Tibial nerve (tissue), 4 donors: ENCODE measurements at regions not wholly inside any gene's neighbourhood (a gene's known extent, or its start where the extent isn't known, plus 50 kb on each side); places are given as distances from the start of the nearest gene placed in this dataset.

Source experiments
- DNase-seq, 2 donors: peaks; one replicate each; pipeline ENCODE4 v3.0.0-alpha.2; 2019; ENCODE audit warnings: low spot score in 2 of 2
- H3K27ac ChIP-seq, 4 donors: fragments of 200-600 bp; sonication (generic) in 3 of 4; one replicate each; pipeline ENCODE4 v1.5.1; 2017 to 2019; ENCODE audit warnings: mild to moderate bottlenecking in 1 of 4
- H3K27me3 ChIP-seq, 2 donors: fragments of 200-600 bp; sonication (generic) in 1 of 2; one replicate each; pipeline versions ENCODE4 v1.5.1 to v1.6.0; 2017 to 2019
- H3K36me3 ChIP-seq, 3 donors: fragments of 200-600 bp; sonication (generic); one replicate each; pipeline ENCODE4 v1.5.1; 2018 to 2019
- H3K4me1 ChIP-seq, 4 donors: fragments of 200-600 bp; sonication (generic) in 3 of 4; one replicate each; pipeline ENCODE4 v1.5.1; 2017 to 2019
- H3K4me3 ChIP-seq, 4 donors: fragments of 200-600 bp; sonication (generic) in 3 of 4; one replicate each; pipeline ENCODE4 v1.5.1; 2017 to 2019; ENCODE audit warnings: mild to moderate bottlenecking in 1 of 4, moderate library complexity in 1 of 4
- H3K9me3 ChIP-seq, 4 donors: fragments of 200-600 bp; sonication (generic) in 3 of 4; one replicate each; pipeline ENCODE4 v1.5.1; 2017 to 2019
- EP300 ChIP-seq, 2 donors: sonication (generic); formaldehyde crosslinking; IDR thresholded peaks; one replicate each; pipeline ENCODE4 v1.6.1; 2017; ENCODE audit warnings: antibody characterized with exemption in 2 of 2, mild to moderate bottlenecking in 1 of 2
- POLR2A ChIP-seq, 2 donors: fragments of 450-650 bp; IDR thresholded peaks; one replicate each; pipeline ENCODE4 v1.6.1; 2017; ENCODE audit warnings: antibody characterized with exemption in 2 of 2, mild to moderate bottlenecking in 2 of 2, moderate library complexity in 2 of 2
- WGBS, 2 donors: methylation state at CpG; one replicate each; pipeline ENCODE4 v1.1.5; 2018; 5-methylcytosine and 5-hydroxymethylcytosine counted together
- TF ChIP-seq, protein P1 (sequence below), 5 experiments: fragments of 200-600 bp in 3 of 5; fragments of 450-650 bp in 2 of 5; sonication (generic) in 3 of 5; IDR thresholded peaks; one replicate each; pipeline ENCODE4 v1.5.1; 2016 to 2019; ENCODE audit warnings: antibody characterized with exemption in 5 of 5, mild to moderate bottlenecking in 3 of 5, moderate library complexity in 2 of 5

DNA sequence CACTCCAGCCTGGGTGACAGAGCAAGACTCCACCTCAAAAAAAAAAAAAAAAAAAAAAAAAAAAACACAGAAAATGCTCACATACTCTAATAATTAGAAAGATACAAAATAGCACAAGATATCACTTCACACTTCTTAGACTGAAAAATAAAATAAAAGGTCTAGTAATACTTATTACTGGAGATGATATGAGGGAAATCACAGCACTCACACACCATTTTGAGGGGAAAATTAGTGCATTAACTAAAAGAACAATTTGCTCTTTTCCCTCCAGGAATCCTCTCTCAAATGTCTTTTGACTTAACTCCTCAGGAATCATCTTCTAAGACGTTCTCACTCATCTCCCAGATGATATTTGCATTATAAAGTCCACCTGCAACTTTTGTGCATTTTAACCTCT is 697.9 kb upstream of the SOX9 start:
- no peak for DNase-seq
- Histone ChIP-seq H3K36me3 (no peaks in the 10 kb centered on the region), H3K27ac (no peak overlapping the region), H3K9me3 (peaks cover 0 to 5% (median 0%) of the 10 kb centered on the region in 4 donors), H3K4me1 (no peaks in the 10 kb centered on the region), H3K27me3 (no peaks in the 10 kb centered on the region), H3K4me3 (no peak overlapping the region)
- TF ChIP-seq POLR2A (IDR thresholded peaks at IDR 0.05) (no peak), EP300 (IDR thresholded peaks at IDR 0.05) (no peak)
- TF ChIP-seq, protein P1, sequence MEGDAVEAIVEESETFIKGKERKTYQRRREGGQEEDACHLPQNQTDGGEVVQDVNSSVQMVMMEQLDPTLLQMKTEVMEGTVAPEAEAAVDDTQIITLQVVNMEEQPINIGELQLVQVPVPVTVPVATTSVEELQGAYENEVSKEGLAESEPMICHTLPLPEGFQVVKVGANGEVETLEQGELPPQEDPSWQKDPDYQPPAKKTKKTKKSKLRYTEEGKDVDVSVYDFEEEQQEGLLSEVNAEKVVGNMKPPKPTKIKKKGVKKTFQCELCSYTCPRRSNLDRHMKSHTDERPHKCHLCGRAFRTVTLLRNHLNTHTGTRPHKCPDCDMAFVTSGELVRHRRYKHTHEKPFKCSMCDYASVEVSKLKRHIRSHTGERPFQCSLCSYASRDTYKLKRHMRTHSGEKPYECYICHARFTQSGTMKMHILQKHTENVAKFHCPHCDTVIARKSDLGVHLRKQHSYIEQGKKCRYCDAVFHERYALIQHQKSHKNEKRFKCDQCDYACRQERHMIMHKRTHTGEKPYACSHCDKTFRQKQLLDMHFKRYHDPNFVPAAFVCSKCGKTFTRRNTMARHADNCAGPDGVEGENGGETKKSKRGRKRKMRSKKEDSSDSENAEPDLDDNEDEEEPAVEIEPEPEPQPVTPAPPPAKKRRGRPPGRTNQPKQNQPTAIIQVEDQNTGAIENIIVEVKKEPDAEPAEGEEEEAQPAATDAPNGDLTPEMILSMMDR (IDR thresholded peaks at IDR 0.05), result no peak
- 75 to 81% methylated on average over 1 of the region's 1 CpG for WGBS, 2 donors

DNA sequence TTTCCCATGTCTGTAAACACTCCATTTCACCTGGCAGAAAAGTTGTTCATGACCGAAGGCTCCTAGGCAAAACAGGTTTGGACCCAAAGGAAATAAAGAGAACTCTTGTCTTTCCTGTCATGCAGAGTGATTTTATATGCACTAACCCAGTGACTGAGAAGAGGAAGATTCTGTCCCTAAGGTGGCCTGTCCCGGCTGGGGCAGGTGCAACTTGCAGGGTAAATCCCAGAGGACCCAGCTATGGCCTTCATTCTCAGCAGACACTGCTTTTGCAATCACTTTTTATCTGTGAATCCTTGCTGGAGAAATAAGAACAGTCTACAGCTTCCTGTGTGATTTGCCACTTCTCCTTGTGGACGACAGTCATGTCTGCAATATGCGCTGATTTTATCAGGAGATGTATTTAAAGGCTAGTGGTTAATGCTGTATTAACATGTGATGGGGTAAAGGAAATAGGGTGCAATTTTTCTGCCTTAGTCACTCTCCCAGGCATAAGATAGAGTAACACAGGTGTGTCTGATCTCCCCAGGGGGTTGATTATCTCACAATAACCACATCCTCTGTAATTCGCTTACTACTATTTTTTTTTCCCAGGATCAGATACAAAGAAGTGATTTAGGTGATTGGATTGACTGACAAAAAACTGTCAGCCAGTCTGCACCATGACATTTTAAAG is 696.8 kb upstream of the SOX9 start:
- peaks cover 0 to 5% (median 0%) of the 10 kb centered on the region in 4 donors for H3K9me3 ChIP-seq
- 72 to 82% methylated on average over 5 of the region's 5 CpGs for WGBS, 2 donors
- no peak overlapping the region for H3K4me3 ChIP-seq
- no peaks in the 10 kb centered on the region for H3K4me1 ChIP-seq
- H3K36me3 ChIP-seq, result no peaks in the 10 kb centered on the region
- no peaks in the 10 kb centered on the region for H3K27me3 ChIP-seq
- TF ChIP-seq POLR2A (IDR thresholded peaks at IDR 0.05) (no peak), EP300 (IDR thresholded peaks at IDR 0.05) (no peak)
- TF ChIP-seq, protein P1 (IDR thresholded peaks at IDR 0.05), result no peak
- DNase-seq, result no peak
- H3K27ac ChIP-seq, result no peak overlapping the region

DNA sequence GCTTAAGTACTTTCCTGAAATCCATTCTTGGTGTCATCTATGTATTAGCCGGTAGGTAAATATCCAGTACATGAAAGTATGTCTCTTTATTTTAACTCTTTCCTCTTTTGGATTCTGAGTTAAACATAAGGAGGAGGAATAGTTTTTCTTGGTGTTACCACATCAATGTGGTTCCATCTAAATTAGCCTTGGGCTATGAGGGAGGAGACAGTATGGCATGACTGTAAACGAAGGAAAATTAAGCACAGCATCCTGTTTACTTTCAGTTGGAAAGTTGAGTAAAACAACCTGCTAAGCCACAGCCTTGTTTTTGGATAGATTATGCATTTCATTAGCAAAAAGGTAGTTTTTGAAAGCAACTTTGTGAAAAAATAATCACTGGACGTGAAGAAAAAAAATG is 693.0 kb upstream of the SOX9 start:
- Histone ChIP-seq H3K36me3 (no peaks in the 10 kb centered on the region), H3K4me3 (no peak overlapping the region), H3K4me1 (no peaks in the 10 kb centered on the region), H3K27ac (no peak overlapping the region), H3K27me3 (no peaks in the 10 kb centered on the region), H3K9me3 (peaks cover 0 to 4% (median 0%) of the 10 kb centered on the region in 4 donors)
- TF ChIP-seq POLR2A (IDR thresholded peaks at IDR 0.05), result no peak
- 78 to 81% methylated on average over 3 of the region's 3 CpGs for WGBS, 2 donors
- DNase-seq, result no peak

- H3K4me1 ChIP-seq, result no peaks in the 10 kb centered on the region
- H3K9me3 ChIP-seq, result peaks cover 0 to 4% (median 0%) of the 10 kb centered on the region in 4 donors
- DNase-seq, result no peak
- no peak overlapping the region for H3K4me3 ChIP-seq
- no peaks in the 10 kb centered on the region for H3K27me3 ChIP-seq
- no peaks in the 10 kb centered on the region for H3K36me3 ChIP-seq
- TF ChIP-seq EP300 (IDR thresholded peaks at IDR 0.05) (no peak), POLR2A (IDR thresholded peaks at IDR 0.05) (no peak)
- TF ChIP-seq, protein P1 (IDR thresholded peaks at IDR 0.05), result no peak
- H3K27ac ChIP-seq, result no peak overlapping the region
Measured at GRCh38 chr17:71428897-71429296, 691.9 kb upstream of the SOX9 start.

- Histone ChIP-seq H3K27me3 (no peaks in the 10 kb centered on the region), H3K9me3 (peaks cover 0 to 4% (median 0%) of the 10 kb centered on the region in 4 donors), H3K36me3 (no peaks in the 10 kb centered on the region), H3K27ac (no peak overlapping the region), H3K4me1 (no peaks in the 10 kb centered on the region), H3K4me3 (no peak overlapping the region)
- TF ChIP-seq EP300 (IDR thresholded peaks at IDR 0.05) (no peak), POLR2A (IDR thresholded peaks at IDR 0.05) (no peak)
- WGBS, 2 donors, result 85 to 94% methylated on average over 5 of the region's 5 CpGs
- no peak for DNase-seq
Measured at GRCh38 chr17:71430281-71430680, 690.5 kb upstream of the SOX9 start.

DNA sequence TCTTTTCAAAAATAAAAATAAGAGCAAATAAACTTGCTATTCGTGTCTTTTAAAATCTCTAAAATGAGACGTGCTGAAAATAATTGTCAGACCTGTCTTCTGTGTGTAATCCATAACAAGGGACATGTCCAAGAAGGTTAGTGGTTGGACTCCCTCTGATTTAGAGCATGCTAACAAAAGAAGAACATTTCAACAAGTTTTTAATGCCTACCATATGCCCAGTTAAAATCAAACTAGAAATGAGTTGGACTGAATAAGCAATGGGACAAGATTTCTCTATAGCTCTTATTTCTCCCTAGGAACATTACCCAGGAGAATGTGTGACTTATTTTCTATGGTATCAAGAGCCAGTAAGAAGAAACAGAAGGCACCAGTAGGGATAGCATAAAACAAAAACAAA is 689.7 kb upstream of the SOX9 start:
- H3K27ac ChIP-seq, result no peak overlapping the region
- 70 to 71% methylated on average over 2 of the region's 2 CpGs for WGBS, 2 donors
- no peaks in the 10 kb centered on the region for H3K27me3 ChIP-seq
- no peaks in the 10 kb centered on the region for H3K36me3 ChIP-seq
- TF ChIP-seq, protein P1 (IDR thresholded peaks at IDR 0.05), result no peak
- no peak for TF ChIP-seq POLR2A (IDR thresholded peaks at IDR 0.05)
- TF ChIP-seq EP300 (IDR thresholded peaks at IDR 0.05), result no peak
- DNase-seq, result no peak
- H3K4me3 ChIP-seq, result no peak overlapping the region
- no peaks in the 10 kb centered on the region for H3K4me1 ChIP-seq
- peaks cover 0 to 4% (median 0%) of the 10 kb centered on the region in 4 donors for H3K9me3 ChIP-seq
